Kidney (tissue), 13 donors: ENCODE measurements at regions not wholly inside any gene's neighbourhood (a gene's known extent, or its start where the extent isn't known, plus 50 kb on each side); places are given as distances from the start of the nearest gene placed in this dataset.
A peak's percentile ranks its signal among the peaks of the same experiment; 100 is the strongest.

Experiments
- DNase-seq, 5 donors: peaks; one replicate each; pipeline ENCODE4 v3.0.0-alpha.2; 2013 to 2020
- FAIRE-seq: peaks from 2 replicates; lab custom pipeline; 2012; peaks lifted over from hg19 to GRCh38; lab: Jason Lieb, UNC
- H3K27ac ChIP-seq, 2 donors: one replicate each; pipeline ENCODE4 v1.7.0; 2013; ENCODE audit warnings: low read depth in 2 of 2, low read length in 2 of 2, inconsistent platforms in 1 of 2
- H3K27me3 ChIP-seq: one replicate; pipeline ENCODE4 v1.7.1; 2013; ENCODE audit warnings: low read length, inconsistent platforms; ENCODE audit not compliant: control insufficient read depth, insufficient read depth
- H3K36me3 ChIP-seq, 3 donors: one replicate each; pipeline versions ENCODE4 v1.7.0 to v1.7.1; 2013; ENCODE audit warnings: low read length in 3 of 3, control low read depth in 1 of 3, inconsistent platforms in 1 of 3; ENCODE audit not compliant: insufficient read depth in 3 of 3, control insufficient read depth in 2 of 3
- H3K4me1 ChIP-seq, 3 donors: one replicate each; pipeline versions ENCODE4 v1.7.0 to v1.7.1; 2013; ENCODE audit warnings: low read length in 3 of 3, inconsistent platforms in 1 of 3, low read depth in 1 of 3; ENCODE audit not compliant: control insufficient read depth in 2 of 3, insufficient read depth in 2 of 3
- H3K4me3 ChIP-seq, 3 donors: one replicate each; pipeline versions ENCODE4 v1.7.0 to v1.8.1; 2013; ENCODE audit warnings: low read length in 3 of 3, control low read depth in 1 of 3, inconsistent platforms in 1 of 3
- H3K9ac ChIP-seq, 3 donors: one replicate each; pipeline versions ENCODE4 v1.7.0 to v1.7.1; 2013; ENCODE audit warnings: low read length in 3 of 3, control low read depth in 1 of 3, inconsistent platforms in 1 of 3
- H3K9me3 ChIP-seq, 3 donors: one replicate each; pipeline versions ENCODE4 v1.7.0 to v1.7.1; 2013; ENCODE audit warnings: low read length in 3 of 3, control low read depth in 1 of 3, inconsistent platforms in 1 of 3; ENCODE audit not compliant: control insufficient read depth in 2 of 3, insufficient read depth in 1 of 3
- CTCF ChIP-seq: IDR thresholded peaks from 3 replicates; pipeline ENCODE4 v1.5.1; 2012; ENCODE audit warnings: mild to moderate bottlenecking, moderate library complexity, borderline replicate concordance; ENCODE audit not compliant: insufficient read depth; ENCODE audit errors: extremely low read depth
- intact Hi-C: fragments of 100-400 bp; cut with DNase I; formaldehyde crosslinking; loops from one replicate; pipeline ENCODE4 v1.11.1; 2022
- donor health status: control.
- donor health status: control.
- donor health status: control.
- donor health status: control.
- donor health status: control.
- donor health status: DM: yes; HTN: yes; CAD: no.
- donor health status: Normal renal cell carcinoma (clear cell type).

DNA sequence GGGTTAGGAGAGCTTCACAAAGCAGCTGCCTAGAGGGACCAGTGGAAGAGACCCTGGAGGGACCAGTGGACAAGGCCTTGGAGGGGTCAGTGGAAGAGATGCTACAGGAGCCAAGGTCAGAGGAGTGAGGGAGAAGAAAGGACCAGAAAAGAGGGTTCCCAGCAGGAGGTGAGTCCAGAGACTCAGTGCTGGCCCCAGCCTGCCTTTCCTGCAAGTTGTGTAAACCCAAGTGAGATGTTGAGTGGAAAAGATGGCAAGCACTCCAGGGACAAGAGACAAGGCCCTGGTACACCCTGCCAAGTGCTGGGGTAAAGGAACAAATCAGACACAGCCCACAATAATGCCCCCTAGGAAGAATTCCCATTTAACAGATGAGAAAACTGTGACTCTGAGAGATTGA lies 94.4 kb downstream of the TTC32 start:
- Histone ChIP-seq H3K9ac (no peak overlapping the region), H3K27ac (no peak overlapping the region), H3K36me3 (no peaks in the 10 kb centered on the region), H3K27me3 (no peaks in the 10 kb centered on the region), H3K9me3 (no peaks in the 10 kb centered on the region), H3K4me3 (no peak overlapping the region), H3K4me1 (peaks cover 0 to 13% (median 4%) of the 10 kb centered on the region in 3 donors)
- TF ChIP-seq CTCF = no peak
- no peak for FAIRE-seq
- intact Hi-C loops = no loop called here
- no peak for DNase-seq

DNA sequence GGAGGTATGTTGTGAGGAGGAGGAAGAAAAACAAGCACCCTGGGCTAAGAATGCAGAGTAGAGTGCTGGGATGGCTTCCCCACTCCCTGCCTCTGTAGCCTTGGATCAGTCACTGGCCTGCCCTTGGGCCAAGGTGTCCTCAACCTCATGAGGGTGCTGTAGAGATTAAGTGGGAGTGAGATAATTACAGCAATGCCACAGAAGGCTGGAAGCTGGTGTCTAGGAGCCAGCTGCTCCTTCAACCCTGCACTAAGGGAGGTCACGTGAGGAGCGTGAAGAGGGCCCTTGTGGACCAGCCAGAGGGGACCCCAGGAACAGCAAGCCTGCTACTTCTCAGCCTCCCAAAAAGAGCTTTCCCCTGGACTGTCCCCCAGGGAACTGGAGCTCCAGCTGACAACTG lies 95.2 kb downstream of the TTC32 start:
- no peak for FAIRE-seq

DNA sequence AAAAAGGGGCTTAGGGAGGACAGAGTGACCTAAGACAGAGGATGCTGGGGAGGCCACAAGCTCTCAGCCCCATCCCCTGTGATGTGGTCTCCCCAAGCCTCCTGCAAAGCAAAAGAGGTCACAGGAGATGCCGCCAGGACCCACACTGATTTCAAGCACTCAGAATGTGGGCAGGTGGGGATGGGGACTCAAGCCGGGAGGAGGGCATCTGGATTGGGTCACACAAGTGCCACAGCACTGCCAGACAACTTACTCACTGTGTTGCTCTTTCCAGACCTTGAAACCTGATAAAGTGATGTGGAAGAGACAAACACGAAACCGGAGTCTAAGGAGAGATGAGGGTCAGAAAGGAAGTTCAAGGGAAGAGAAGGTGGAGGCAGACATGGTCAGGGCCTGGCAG lies 95.7 kb downstream of the TTC32 start:
- no peak overlapping the region for H3K27ac ChIP-seq
- DNase-seq = peak in 2 of 5 donors; percentile 34 to 40
- H3K9me3 ChIP-seq = no peaks in the 10 kb centered on the region
- no peaks in the 10 kb centered on the region for H3K36me3 ChIP-seq
- no peak overlapping the region for H3K9ac ChIP-seq
- no peak for TF ChIP-seq CTCF
- H3K4me3 ChIP-seq = no peak overlapping the region
- intact Hi-C loops = no loop called here
- H3K27me3 ChIP-seq = no peaks in the 10 kb centered on the region
- FAIRE-seq = no peak
- H3K4me1 ChIP-seq = peaks cover 0 to 18% (median 5%) of the 10 kb centered on the region in 3 donors

More for the DNA sequence above, 95.2 kb downstream of the TTC32 start:
- Histone ChIP-seq H3K36me3 (no peaks in the 10 kb centered on the region), H3K27me3 (no peaks in the 10 kb centered on the region), H3K27ac (no peak overlapping the region), H3K4me1 (peaks cover 0 to 18% (median 5%) of the 10 kb centered on the region in 3 donors), H3K9me3 (no peaks in the 10 kb centered on the region), H3K4me3 (no peak overlapping the region), H3K9ac (no peak overlapping the region)
- intact Hi-C loops = no loop called here
- no peak for DNase-seq
- TF ChIP-seq CTCF = no peak

GRCh38 chr2:19805266-19805665 lies 96.5 kb downstream of the TTC32 start:
- H3K9me3 ChIP-seq = no peaks in the 10 kb centered on the region
- FAIRE-seq = no peak
- intact Hi-C loops = no loop called here

More at GRCh38 chr2:19805266-19805665, 96.5 kb downstream of the TTC32 start:
- Histone ChIP-seq H3K27me3 (no peaks in the 10 kb centered on the region), H3K27ac (no peak overlapping the region), H3K36me3 (no peaks in the 10 kb centered on the region), H3K4me3 (no peak overlapping the region), H3K9ac (no peak overlapping the region), H3K4me1 (peaks cover 0 to 18% (median 5%) of the 10 kb centered on the region in 3 donors)
- DNase-seq = no peak
- TF ChIP-seq CTCF = no peak
